HG03159 (cell line): ENCODE measurements at regions not wholly inside any gene's neighbourhood (a gene's known extent, or its start where the extent isn't known, plus 50 kb on each side); places are given as distances from the start of the nearest gene placed in this dataset.
"Not testable (repeated sequence)": the region's sequence is repeated elsewhere in the genome, so short reads cannot be mapped to it uniquely, and the experiment has no call there.

Experiments
- ATAC-seq: cut with Tn5 transposase; IDR thresholded peaks from one replicate; pipeline ENCODE4 v1.9.1; 2021; ENCODE audit warnings: mild to moderate bottlenecking, moderate library complexity; ENCODE audit not compliant: unreplicated experiment

GRCh38 chr5:135161221-135161620, 127.2 kb upstream of the PITX1 start:
- no peak for ATAC-seq

- no peak for ATAC-seq
These were observed 126.1 kb upstream of the PITX1 start for GRCh38 chr5:135160036-135160675.

DNA sequence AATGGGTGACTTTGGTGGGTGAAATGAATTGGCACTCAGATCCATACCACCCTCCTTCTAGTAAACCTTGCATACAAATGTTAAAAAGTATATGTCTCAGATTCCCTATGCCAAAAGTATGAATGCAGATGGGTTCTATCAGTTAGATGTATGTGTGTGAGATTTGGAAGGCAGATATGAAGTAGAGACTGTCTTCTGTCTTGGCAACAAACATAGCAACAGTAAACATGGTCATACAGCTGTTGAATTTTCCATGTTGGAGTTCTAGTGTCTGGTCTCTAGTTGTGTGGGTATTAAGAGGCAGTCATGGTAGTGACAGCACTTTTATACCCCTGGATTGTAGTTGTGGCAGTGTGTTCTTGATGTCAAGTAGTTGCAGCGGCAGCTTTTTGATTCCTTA, 125.6 kb upstream of the PITX1 start:
- no peak for ATAC-seq

GRCh38 chr5:135158982-135159381, 125.0 kb upstream of the PITX1 start:
- ATAC-seq = no peak

GRCh38 chr5:135158314-135158697, 124.3 kb upstream of the PITX1 start:
- ATAC-seq = no peak

- ATAC-seq = no peak
These were observed 123.6 kb upstream of the PITX1 start for GRCh38 chr5:135157421-135158313.

DNA sequence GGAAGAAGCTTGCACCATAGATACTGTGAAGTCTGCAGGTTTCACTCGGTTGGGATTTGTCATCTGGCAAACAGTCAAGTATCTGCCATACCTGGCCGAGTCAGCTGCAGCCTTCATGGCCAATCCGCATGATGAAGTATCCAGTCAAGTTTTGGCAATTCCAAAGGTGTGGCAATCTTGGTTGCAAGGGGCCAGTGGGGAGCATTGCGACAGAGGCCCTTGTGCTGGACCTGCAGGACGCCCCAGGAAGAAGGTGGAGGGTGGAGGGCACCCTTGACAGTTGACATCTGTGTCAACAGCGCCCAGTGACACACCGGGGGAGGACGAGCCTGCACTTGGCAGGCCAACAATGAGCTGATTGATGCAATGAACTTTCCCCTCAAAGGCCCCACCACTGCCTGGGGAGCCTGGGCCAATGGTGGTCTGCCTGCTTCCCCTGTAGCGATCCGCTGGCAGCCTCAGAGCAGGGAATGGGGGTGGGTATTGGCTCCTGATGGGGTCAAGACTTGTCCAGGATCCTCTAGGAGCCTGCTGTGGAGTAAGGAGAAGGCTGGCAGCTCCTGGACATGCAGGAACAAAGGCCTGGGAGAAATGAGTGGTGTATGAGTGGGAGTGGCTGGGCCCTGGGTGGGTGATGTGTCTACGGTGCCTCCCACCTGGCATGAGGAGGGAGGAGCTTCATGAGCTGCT, 122.8 kb upstream of the PITX1 start:
- ATAC-seq = no peak

DNA sequence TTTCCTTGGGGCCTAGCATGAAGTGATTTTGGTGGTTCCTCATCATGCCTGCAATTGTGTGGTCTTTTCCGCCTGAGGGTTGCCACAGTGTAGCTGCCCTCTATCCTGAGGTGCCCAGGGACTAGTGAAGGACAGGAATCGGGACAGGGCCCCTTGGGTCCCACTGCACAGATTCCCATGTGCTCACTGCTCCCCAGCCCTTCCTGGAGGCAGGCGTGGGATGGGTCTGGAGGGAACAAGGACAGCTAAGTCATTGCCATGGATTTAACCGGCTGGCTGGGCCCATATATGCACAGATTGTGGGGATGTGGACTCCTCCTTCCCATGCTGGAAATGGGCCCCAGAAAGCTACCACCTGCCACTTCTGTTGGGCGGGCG, 122.3 kb upstream of the PITX1 start:
- no peak for ATAC-seq

- no peak for ATAC-seq
These were observed 121.7 kb upstream of the PITX1 start for GRCh38 chr5:135155616-135156214.

DNA sequence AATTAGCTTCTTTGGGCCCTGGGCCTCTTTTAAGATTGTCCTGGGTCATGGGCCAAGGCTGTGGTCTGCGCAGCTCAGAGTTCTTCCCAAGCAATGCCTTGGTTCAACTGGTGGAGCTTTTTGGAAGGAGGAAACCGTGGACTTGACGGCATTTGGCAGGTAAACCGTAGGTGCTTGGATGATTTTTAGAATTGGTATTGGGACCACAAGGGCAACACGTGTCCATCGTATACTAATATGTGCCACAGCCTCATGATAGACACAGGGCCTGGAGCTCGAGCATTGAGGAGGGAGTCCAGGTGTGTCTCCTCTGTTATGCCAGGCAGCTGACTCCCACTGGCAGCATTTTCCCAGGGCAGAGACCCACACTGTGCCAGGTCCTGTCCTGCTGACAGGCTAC, 120.9 kb upstream of the PITX1 start:
- ATAC-seq = no peak

GRCh38 chr5:135154197-135154596, 120.2 kb upstream of the PITX1 start:
- no peak for ATAC-seq

GRCh38 chr5:135153661-135154060, 119.6 kb upstream of the PITX1 start:
- ATAC-seq = no peak

GRCh38 chr5:135153259-135153658, 119.2 kb upstream of the PITX1 start:
- no peak for ATAC-seq

- not testable (repeated sequence) for ATAC-seq
These were observed 117.6 kb upstream of the PITX1 start for GRCh38 chr5:135151660-135152059.

DNA sequence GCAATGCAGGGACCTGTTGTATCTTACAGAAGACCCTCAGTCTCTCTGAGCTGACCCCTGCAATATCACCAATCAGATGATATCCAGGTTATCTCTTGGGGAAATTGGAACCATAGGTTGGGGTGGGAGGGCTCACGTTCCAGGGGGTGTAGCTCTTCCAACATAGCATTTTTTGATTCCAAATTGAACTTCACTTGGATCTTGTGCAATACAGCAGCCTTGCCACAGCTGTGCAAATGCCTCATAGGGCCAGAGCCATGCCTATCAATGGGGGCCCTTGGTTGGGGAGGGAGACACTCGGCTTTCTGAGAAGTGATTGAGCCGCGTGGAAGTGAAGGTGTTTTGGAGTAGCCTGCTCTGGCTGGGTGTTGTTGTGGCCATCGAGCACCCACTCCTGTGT, 117.2 kb upstream of the PITX1 start:
- no peak for ATAC-seq

- no peak for ATAC-seq
These were observed 116.7 kb upstream of the PITX1 start for GRCh38 chr5:135150767-135151166.

- ATAC-seq = no peak
These were observed 116.1 kb upstream of the PITX1 start for GRCh38 chr5:135149956-135150723.

DNA sequence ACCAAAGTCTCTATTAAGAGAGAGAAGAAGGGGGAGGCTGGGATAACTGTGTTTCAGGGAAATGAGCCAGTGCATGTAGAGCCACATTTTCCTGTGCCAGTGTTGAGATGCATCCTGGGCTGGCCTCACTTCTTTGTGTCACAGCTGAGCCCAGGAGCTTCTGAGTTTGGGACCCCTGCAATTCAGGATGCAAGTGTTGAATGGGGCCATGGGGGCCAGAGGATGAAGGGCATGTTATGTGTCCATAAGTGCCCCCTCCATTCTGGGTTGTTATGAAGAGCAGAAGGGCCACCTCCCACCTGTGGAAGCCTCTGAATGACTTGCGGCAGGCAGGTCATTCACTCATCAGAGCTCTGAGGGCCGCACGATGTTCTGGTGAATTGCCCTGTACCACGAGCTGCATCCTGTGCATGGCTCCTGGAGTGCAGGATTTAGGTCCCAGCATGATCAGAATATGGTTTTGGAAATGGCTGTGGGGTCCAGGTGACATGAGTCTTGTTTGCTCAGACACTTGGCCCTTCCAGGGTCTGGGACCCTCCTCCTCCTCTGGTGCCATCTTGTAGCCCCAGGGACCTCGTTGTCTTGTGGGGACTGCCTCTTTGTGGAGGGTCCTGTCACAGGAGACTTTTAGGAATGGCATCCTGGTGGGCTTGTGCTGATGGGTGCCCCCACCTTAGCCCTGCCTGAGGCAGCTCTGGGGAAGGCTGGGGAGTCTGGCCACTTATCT, 115.4 kb upstream of the PITX1 start:
- no peak for ATAC-seq

GRCh38 chr5:135147294-135148090, 113.5 kb upstream of the PITX1 start:
- no peak for ATAC-seq
